Breast epithelium (tissue), 4 donors: ENCODE measurements at regions not wholly inside any gene's neighbourhood (a gene's known extent, or its start where the extent isn't known, plus 50 kb on each side); places are given as distances from the start of the nearest gene placed in this dataset.

Experiments used
- DNase-seq, 2 donors: peaks; one replicate each; pipeline ENCODE4 v3.0.0-alpha.2; 2019; ENCODE audit warnings: low spot score in 2 of 2
- H3K27ac ChIP-seq, 2 donors: fragments of 200-600 bp; sonication (generic) in 1 of 2; one replicate each; pipeline ENCODE4 v1.5.1; 2016 to 2019; ENCODE audit warnings: mild to moderate bottlenecking in 1 of 2
- H3K27me3 ChIP-seq, 2 donors: fragments of 200-600 bp; sonication (generic) in 1 of 2; one replicate each; pipeline versions ENCODE4 v1.5.1 to v1.6.0; 2017 to 2019; ENCODE audit warnings: control low read depth in 1 of 2, mild to moderate bottlenecking in 1 of 2
- H3K36me3 ChIP-seq: fragments of 200-600 bp; one replicate; pipeline ENCODE4 v1.5.1; 2019
- H3K4me1 ChIP-seq, 2 donors: fragments of 200-600 bp; sonication (generic); one replicate each; pipeline ENCODE4 v1.5.1; 2016 to 2019; ENCODE audit warnings: control low read depth in 1 of 2
- H3K4me3 ChIP-seq, 3 donors: fragments of 200-600 bp; sonication (generic); 1 replicate in 2 of 3; 2 replicates in 1 of 3; pipeline ENCODE4 v1.5.1; 2016 to 2019; ENCODE audit warnings: mild to moderate bottlenecking in 3 of 3, moderate library complexity in 2 of 3
- H3K9me3 ChIP-seq, 2 donors: fragments of 200-600 bp; sonication (generic) in 1 of 2; one replicate each; pipeline ENCODE4 v1.5.1; 2016 to 2019; ENCODE audit warnings: control low read depth in 1 of 2
- POLR2A ChIP-seq: fragments of 450-650 bp; IDR thresholded peaks from one replicate; pipeline ENCODE4 v1.6.1; 2016; ENCODE audit warnings: antibody characterized with exemption, mild to moderate bottlenecking, moderate library complexity
- POLR2AphosphoS5 ChIP-seq, 3 donors: sonication (generic); formaldehyde crosslinking; IDR thresholded peaks; one replicate each; pipeline ENCODE4 v1.6.1; 2017; ENCODE audit warnings: antibody characterized with exemption in 3 of 3
- intact Hi-C: fragments of 100-400 bp; cut with DNase I; formaldehyde crosslinking; loops from one replicate; pipeline ENCODE4 v1.15.1; 2023; ENCODE audit warnings: low total_unique reads
- TF ChIP-seq, protein P1 (sequence below), 3 donors: fragments of 450-650 bp; IDR thresholded peaks; one replicate each; pipeline ENCODE4 v1.5.1; 2016 to 2017; ENCODE audit warnings: antibody characterized with exemption in 3 of 3, mild to moderate bottlenecking in 3 of 3, moderate library complexity in 3 of 3

DNA sequence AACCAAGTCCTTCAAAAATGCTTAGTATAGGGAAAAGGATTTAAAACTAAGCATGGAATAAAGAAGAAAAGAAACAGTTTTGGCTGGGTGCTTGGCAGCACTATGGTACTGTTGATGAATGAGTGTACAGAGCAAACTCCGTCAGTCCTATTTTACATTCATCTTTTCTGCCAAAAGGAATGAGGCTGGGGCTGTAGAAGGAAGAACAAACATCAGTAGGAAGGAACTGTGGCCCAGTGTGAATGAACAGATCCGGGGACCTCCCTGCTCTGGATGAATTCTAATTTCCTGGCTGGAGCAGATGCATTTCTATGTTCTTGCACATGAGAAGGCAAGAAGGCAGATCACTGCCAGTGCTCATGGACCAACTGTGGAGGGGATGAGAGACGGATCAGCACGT, 474.0 kb upstream of the MEIS1 start:
- no peak overlapping the region for H3K27ac ChIP-seq
- peaks cover 0 to 10% of the 10 kb centered on the region in 2 donors for H3K9me3 ChIP-seq
- no peak overlapping the region for H3K4me3 ChIP-seq
- no peaks in the 10 kb centered on the region for H3K4me1 ChIP-seq
- H3K36me3 ChIP-seq: no peaks in the 10 kb centered on the region
- no peaks in the 10 kb centered on the region for H3K27me3 ChIP-seq
- intact Hi-C loops: no loop called here
- DNase-seq: no peak
- TF ChIP-seq, protein P1, sequence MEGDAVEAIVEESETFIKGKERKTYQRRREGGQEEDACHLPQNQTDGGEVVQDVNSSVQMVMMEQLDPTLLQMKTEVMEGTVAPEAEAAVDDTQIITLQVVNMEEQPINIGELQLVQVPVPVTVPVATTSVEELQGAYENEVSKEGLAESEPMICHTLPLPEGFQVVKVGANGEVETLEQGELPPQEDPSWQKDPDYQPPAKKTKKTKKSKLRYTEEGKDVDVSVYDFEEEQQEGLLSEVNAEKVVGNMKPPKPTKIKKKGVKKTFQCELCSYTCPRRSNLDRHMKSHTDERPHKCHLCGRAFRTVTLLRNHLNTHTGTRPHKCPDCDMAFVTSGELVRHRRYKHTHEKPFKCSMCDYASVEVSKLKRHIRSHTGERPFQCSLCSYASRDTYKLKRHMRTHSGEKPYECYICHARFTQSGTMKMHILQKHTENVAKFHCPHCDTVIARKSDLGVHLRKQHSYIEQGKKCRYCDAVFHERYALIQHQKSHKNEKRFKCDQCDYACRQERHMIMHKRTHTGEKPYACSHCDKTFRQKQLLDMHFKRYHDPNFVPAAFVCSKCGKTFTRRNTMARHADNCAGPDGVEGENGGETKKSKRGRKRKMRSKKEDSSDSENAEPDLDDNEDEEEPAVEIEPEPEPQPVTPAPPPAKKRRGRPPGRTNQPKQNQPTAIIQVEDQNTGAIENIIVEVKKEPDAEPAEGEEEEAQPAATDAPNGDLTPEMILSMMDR (IDR thresholded peaks at IDR 0.05): no peak
- TF ChIP-seq POLR2A (no peak), POLR2AphosphoS5 (IDR thresholded peaks at IDR 0.05) (no peak)

DNA sequence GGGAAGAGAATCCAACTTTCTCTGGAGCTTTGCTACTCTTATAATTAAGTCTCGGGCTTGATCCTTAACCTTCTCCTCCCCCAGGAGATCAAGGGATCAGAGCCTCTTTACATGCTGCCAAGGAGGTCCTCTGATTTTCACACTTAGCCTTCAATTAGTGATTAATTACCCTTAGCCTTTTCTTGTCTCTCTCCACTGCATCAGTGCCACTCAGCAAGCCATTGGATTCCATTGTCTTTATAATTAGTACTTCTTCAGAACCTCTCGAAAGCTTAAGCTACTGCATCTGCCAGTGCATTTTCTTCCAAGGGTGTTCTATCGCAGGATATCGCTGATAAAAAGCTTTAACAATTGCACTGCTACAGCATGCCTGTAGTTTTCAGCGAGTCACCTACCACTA, 477.0 kb upstream of the MEIS1 start:
- Histone ChIP-seq H3K27me3 (no peaks in the 10 kb centered on the region), H3K9me3 (peaks cover 0 to 10% of the 10 kb centered on the region in 2 donors), H3K4me3 (no peak overlapping the region), H3K27ac (no peak overlapping the region), H3K4me1 (no peaks in the 10 kb centered on the region), H3K36me3 (no peaks in the 10 kb centered on the region)
- intact Hi-C loops: loop anchor here (1.0 kb wide), 1 partner anchor 12 kb away; no protein-coding TSS in a partner anchor
- TF ChIP-seq POLR2A: no peak
- TF ChIP-seq, protein P1 (IDR thresholded peaks at IDR 0.05): no peak
- no peak for TF ChIP-seq POLR2AphosphoS5 (IDR thresholded peaks at IDR 0.05)
- DNase-seq: no peak

GRCh38 chr2:65957454-65957853, 477.5 kb upstream of the MEIS1 start:
- intact Hi-C loops: loop anchor here (1.0 kb wide), 1 partner anchor 13 kb away; no protein-coding TSS in a partner anchor

GRCh38 chr2:65955259-65955658, 479.7 kb upstream of the MEIS1 start:
- TF ChIP-seq, protein P1 (IDR thresholded peaks at IDR 0.05): no peak
- TF ChIP-seq POLR2A (no peak), POLR2AphosphoS5 (IDR thresholded peaks at IDR 0.05) (no peak)
- H3K4me3 ChIP-seq: no peak overlapping the region
- peaks cover 0 to 10% of the 10 kb centered on the region in 2 donors for H3K9me3 ChIP-seq
- intact Hi-C loops: no loop called here
- H3K27me3 ChIP-seq: no peaks in the 10 kb centered on the region
- H3K36me3 ChIP-seq: no peaks in the 10 kb centered on the region
- H3K4me1 ChIP-seq: no peaks in the 10 kb centered on the region
- DNase-seq: no peak
- H3K27ac ChIP-seq: no peak overlapping the region

More at GRCh38 chr2:65957454-65957853, 477.5 kb upstream of the MEIS1 start:
- no peaks in the 10 kb centered on the region for H3K4me1 ChIP-seq
- no peak for DNase-seq
- TF ChIP-seq POLR2AphosphoS5 (IDR thresholded peaks at IDR 0.05): no peak
- TF ChIP-seq POLR2A: no peak
- TF ChIP-seq, protein P1 (IDR thresholded peaks at IDR 0.05): no peak
- no peak overlapping the region for H3K4me3 ChIP-seq
- no peak overlapping the region for H3K27ac ChIP-seq
- no peaks in the 10 kb centered on the region for H3K36me3 ChIP-seq
- no peaks in the 10 kb centered on the region for H3K27me3 ChIP-seq
- H3K9me3 ChIP-seq: peaks cover 0 to 10% of the 10 kb centered on the region in 2 donors

GRCh38 chr2:65952966-65953761, 481.8 kb upstream of the MEIS1 start:
- H3K36me3 ChIP-seq: no peaks in the 10 kb centered on the region
- H3K9me3 ChIP-seq: peaks cover 0 to 10% of the 10 kb centered on the region in 2 donors
- no peaks in the 10 kb centered on the region for H3K4me1 ChIP-seq
- H3K4me3 ChIP-seq: no peak overlapping the region
- DNase-seq: no peak
- TF ChIP-seq POLR2A: no peak
- TF ChIP-seq, protein P1 (IDR thresholded peaks at IDR 0.05): no peak
- no peak for TF ChIP-seq POLR2AphosphoS5 (IDR thresholded peaks at IDR 0.05)
- H3K27ac ChIP-seq: no peak overlapping the region
- H3K27me3 ChIP-seq: no peaks in the 10 kb centered on the region
- intact Hi-C loops: loop anchor here (5.0 kb wide), 1 partner anchor 1509 kb away; no protein-coding TSS in a partner anchor
